Mucosa of stomach (tissue), 1 donor: ENCODE measurements at regions not wholly inside any gene's neighbourhood (a gene's known extent, or its start where the extent isn't known, plus 50 kb on each side); places are given as distances from the start of the nearest gene placed in this dataset.
"Not testable (repeated sequence)": the region's sequence is repeated elsewhere in the genome, so short reads cannot be mapped to it uniquely, and the experiment has no call there.

ENCODE experiments used
- H3K27me3 ChIP-seq: one replicate; pipeline ENCODE4 v1.7.0; 2013; ENCODE audit warnings: mild to moderate bottlenecking, low read length; ENCODE audit not compliant: control insufficient read depth, insufficient read depth
- H3K36me3 ChIP-seq: one replicate; pipeline ENCODE4 v1.7.0; 2013; ENCODE audit warnings: low read length; ENCODE audit not compliant: control insufficient read depth, insufficient read depth
- H3K4me1 ChIP-seq: one replicate; pipeline ENCODE4 v1.7.0; 2013; ENCODE audit warnings: mild to moderate bottlenecking, low read length; ENCODE audit not compliant: control insufficient read depth, insufficient read depth
- H3K4me3 ChIP-seq: one replicate; pipeline ENCODE4 v1.7.0; 2013; ENCODE audit warnings: low read length
- H3K9ac ChIP-seq: one replicate; pipeline ENCODE4 v1.7.0; 2013; ENCODE audit warnings: mild to moderate bottlenecking, low read length, moderate library complexity
- H3K9me3 ChIP-seq: one replicate; pipeline ENCODE4 v1.7.0; 2013; ENCODE audit warnings: mild to moderate bottlenecking, low read length, moderate library complexity; ENCODE audit not compliant: control insufficient read depth
- donor health status: Pancreatic carcinoma.

GRCh38 chr12:9306004-9306403 is 97.8 kb upstream of the PZP start:
- not testable (repeated sequence) for H3K27me3 ChIP-seq, H3K9me3 ChIP-seq, H3K4me1 ChIP-seq, H3K9ac ChIP-seq, H3K4me3 ChIP-seq, H3K36me3 ChIP-seq

- H3K36me3 ChIP-seq, H3K9me3 ChIP-seq, H3K9ac ChIP-seq, H3K27me3 ChIP-seq, H3K4me3 ChIP-seq, H3K4me1 ChIP-seq: not testable (repeated sequence)
Observed at GRCh38 chr12:9304540-9304939, 96.3 kb upstream of the PZP start.

- not testable (repeated sequence) for H3K4me3 ChIP-seq, H3K9ac ChIP-seq, H3K36me3 ChIP-seq, H3K9me3 ChIP-seq, H3K4me1 ChIP-seq, H3K27me3 ChIP-seq
Observed at GRCh38 chr12:9295872-9296271, 87.7 kb upstream of the PZP start.

GRCh38 chr12:9294072-9294620 is 86.0 kb upstream of the PZP start:
- not testable (repeated sequence) for H3K4me1 ChIP-seq, H3K36me3 ChIP-seq

GRCh38 chr12:9293391-9293790 is 85.2 kb upstream of the PZP start:
- H3K36me3 ChIP-seq, H3K9me3 ChIP-seq, H3K4me3 ChIP-seq, H3K4me1 ChIP-seq, H3K27me3 ChIP-seq, H3K9ac ChIP-seq: not testable (repeated sequence)

More at GRCh38 chr12:9294072-9294620, 86.0 kb upstream of the PZP start:
- not testable (repeated sequence) for H3K9ac ChIP-seq, H3K9me3 ChIP-seq, H3K27me3 ChIP-seq, H3K4me3 ChIP-seq

GRCh38 chr12:9289984-9290383 is 81.8 kb upstream of the PZP start:
- not testable (repeated sequence) for H3K9me3 ChIP-seq, H3K9ac ChIP-seq

GRCh38 chr12:9284724-9285123 is 76.5 kb upstream of the PZP start:
- H3K27me3 ChIP-seq, H3K36me3 ChIP-seq, H3K9me3 ChIP-seq, H3K4me1 ChIP-seq, H3K9ac ChIP-seq, H3K4me3 ChIP-seq: not testable (repeated sequence)

More at GRCh38 chr12:9289984-9290383, 81.8 kb upstream of the PZP start:
- not testable (repeated sequence) for H3K4me1 ChIP-seq, H3K36me3 ChIP-seq, H3K27me3 ChIP-seq, H3K4me3 ChIP-seq

- Histone ChIP-seq H3K9ac (peak overlapping the region; percentile 50), H3K4me3 (peak overlapping the region; percentile 71)
- H3K9me3 ChIP-seq, H3K27me3 ChIP-seq, H3K36me3 ChIP-seq, H3K4me1 ChIP-seq: not testable (repeated sequence)
Observed at GRCh38 chr12:9284197-9284596, 76.0 kb upstream of the PZP start.

GRCh38 chr12:9283346-9284095 is 75.3 kb upstream of the PZP start:
- Histone ChIP-seq H3K4me3 (peak overlapping the region; percentile 71), H3K9ac (peak overlapping the region; percentile 62)
- H3K4me1 ChIP-seq, H3K27me3 ChIP-seq, H3K36me3 ChIP-seq, H3K9me3 ChIP-seq: not testable (repeated sequence)

- Histone ChIP-seq H3K27me3 (no peaks in the 10 kb centered on the region), H3K9ac (no peak overlapping the region), H3K4me3 (no peak overlapping the region), H3K36me3 (no peaks in the 10 kb centered on the region), H3K9me3 (no peaks in the 10 kb centered on the region), H3K4me1 (no peaks in the 10 kb centered on the region)
Observed at GRCh38 chr12:9276990-9277389, 68.8 kb upstream of the PZP start.

- H3K4me1 ChIP-seq: no peaks in the 10 kb centered on the region
- H3K4me3 ChIP-seq: no peak overlapping the region
- H3K36me3 ChIP-seq: no peaks in the 10 kb centered on the region
- H3K9ac ChIP-seq: no peak overlapping the region
- no peaks in the 10 kb centered on the region for H3K27me3 ChIP-seq
- no peaks in the 10 kb centered on the region for H3K9me3 ChIP-seq
Observed at GRCh38 chr12:9273276-9273675, 65.1 kb upstream of the PZP start.

GRCh38 chr12:9271875-9272274 is 63.7 kb upstream of the PZP start:
- H3K4me3 ChIP-seq: no peak overlapping the region
- H3K4me1 ChIP-seq: no peaks in the 10 kb centered on the region
- no peaks in the 10 kb centered on the region for H3K9me3 ChIP-seq
- no peaks in the 10 kb centered on the region for H3K27me3 ChIP-seq
- H3K9ac ChIP-seq: no peak overlapping the region
- H3K36me3 ChIP-seq: no peaks in the 10 kb centered on the region

GRCh38 chr12:9264546-9264945 is 56.4 kb upstream of the PZP start:
- Histone ChIP-seq H3K4me1 (no peaks in the 10 kb centered on the region), H3K9me3 (no peaks in the 10 kb centered on the region), H3K27me3 (no peaks in the 10 kb centered on the region), H3K36me3 (no peaks in the 10 kb centered on the region), H3K4me3 (no peak overlapping the region), H3K9ac (no peak overlapping the region)
